Sigmoid colon (tissue), 4 donors: ENCODE measurements at regions not wholly inside any gene's neighbourhood (a gene's known extent, or its start where the extent isn't known, plus 50 kb on each side); places are given as distances from the start of the nearest gene placed in this dataset.

Experiments used
- POLR2A ChIP-seq, 2 donors: fragments of 450-650 bp; IDR thresholded peaks; one replicate each; pipeline ENCODE4 v1.6.1; 2016; ENCODE audit warnings: antibody characterized with exemption in 2 of 2, mild to moderate bottlenecking in 2 of 2, moderate library complexity in 2 of 2
- POLR2AphosphoS5 ChIP-seq, 4 donors: sonication (generic); formaldehyde crosslinking; IDR thresholded peaks; one replicate each; pipeline ENCODE4 v1.6.1; 2017; ENCODE audit warnings: antibody characterized with exemption in 4 of 4
- TF ChIP-seq, protein P1 (sequence below), 4 experiments: fragments of 450-650 bp in 3 of 4; fragments of 200-600 bp in 1 of 4; IDR thresholded peaks; one replicate each; pipeline ENCODE4 v1.5.1; 2016 to 2019; ENCODE audit warnings: antibody characterized with exemption in 4 of 4, mild to moderate bottlenecking in 3 of 4, moderate library complexity in 2 of 4

DNA sequence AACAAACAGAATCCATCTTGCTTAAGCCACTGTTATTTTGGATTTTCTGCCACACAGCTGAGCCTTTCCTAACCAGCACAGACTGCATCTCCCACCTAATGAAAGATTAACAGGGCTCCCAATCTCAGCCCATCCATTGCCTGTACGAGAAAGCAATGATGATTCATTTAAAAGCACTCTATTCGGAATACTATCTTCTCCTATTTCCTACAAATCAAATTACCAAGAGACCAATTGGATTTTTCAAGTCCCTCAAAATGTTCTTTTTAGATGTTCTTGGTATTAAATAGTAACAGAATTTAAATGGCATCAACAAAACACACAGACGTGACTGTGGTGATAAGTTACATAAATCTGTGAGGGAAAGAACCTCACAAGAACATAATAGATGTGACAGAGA, 324.1 kb downstream of the AGTPBP1 start:
- TF ChIP-seq POLR2AphosphoS5 (IDR thresholded peaks at IDR 0.05) (no peak), POLR2A (IDR thresholded peaks at IDR 0.05) (no peak)
- TF ChIP-seq, protein P1, sequence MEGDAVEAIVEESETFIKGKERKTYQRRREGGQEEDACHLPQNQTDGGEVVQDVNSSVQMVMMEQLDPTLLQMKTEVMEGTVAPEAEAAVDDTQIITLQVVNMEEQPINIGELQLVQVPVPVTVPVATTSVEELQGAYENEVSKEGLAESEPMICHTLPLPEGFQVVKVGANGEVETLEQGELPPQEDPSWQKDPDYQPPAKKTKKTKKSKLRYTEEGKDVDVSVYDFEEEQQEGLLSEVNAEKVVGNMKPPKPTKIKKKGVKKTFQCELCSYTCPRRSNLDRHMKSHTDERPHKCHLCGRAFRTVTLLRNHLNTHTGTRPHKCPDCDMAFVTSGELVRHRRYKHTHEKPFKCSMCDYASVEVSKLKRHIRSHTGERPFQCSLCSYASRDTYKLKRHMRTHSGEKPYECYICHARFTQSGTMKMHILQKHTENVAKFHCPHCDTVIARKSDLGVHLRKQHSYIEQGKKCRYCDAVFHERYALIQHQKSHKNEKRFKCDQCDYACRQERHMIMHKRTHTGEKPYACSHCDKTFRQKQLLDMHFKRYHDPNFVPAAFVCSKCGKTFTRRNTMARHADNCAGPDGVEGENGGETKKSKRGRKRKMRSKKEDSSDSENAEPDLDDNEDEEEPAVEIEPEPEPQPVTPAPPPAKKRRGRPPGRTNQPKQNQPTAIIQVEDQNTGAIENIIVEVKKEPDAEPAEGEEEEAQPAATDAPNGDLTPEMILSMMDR (IDR thresholded peaks at IDR 0.05): no peak
